BLaER1 treated with 17β-estradiol and CSF1 and Interleukin-3, amounts not matched to agents 10 nM and 100 nM (cell line): ENCODE measurements at regions not wholly inside any gene's neighbourhood (a gene's known extent, or its start where the extent isn't known, plus 50 kb on each side); places are given as distances from the start of the nearest gene placed in this dataset.

Source experiments
- H3K27ac ChIP-seq, 11 experiments: shearing (Covaris generic); formaldehyde crosslinking; 2 replicates each; pipeline ENCODE4 v1.8.1; 2022
- H3K27me3 ChIP-seq, 11 experiments: shearing (Covaris generic); formaldehyde crosslinking; 2 replicates each; pipeline ENCODE4 v1.8.1; 2022
- H3K36me3 ChIP-seq, 11 experiments: shearing (Covaris generic); formaldehyde crosslinking; 2 replicates each; pipeline ENCODE4 v1.8.1; 2022
- H3K4me1 ChIP-seq, 10 experiments: shearing (Covaris generic); formaldehyde crosslinking; 2 replicates each; pipeline ENCODE4 v1.8.1; 2022
- H3K4me2 ChIP-seq, 11 experiments: shearing (Covaris generic); formaldehyde crosslinking; 2 replicates each; pipeline ENCODE4 v1.8.1; 2022
- H3K4me3 ChIP-seq, 10 experiments: shearing (Covaris generic); formaldehyde crosslinking; 2 replicates each; pipeline ENCODE4 v1.8.1; 2022
- H3K9ac ChIP-seq, 11 experiments: shearing (Covaris generic); formaldehyde crosslinking; 2 replicates each; pipeline ENCODE4 v1.8.1; 2022
- H3K9me3 ChIP-seq, 11 experiments: shearing (Covaris generic); formaldehyde crosslinking; replicated peaks in 1 of 11; 2 replicates each; pipeline ENCODE4 v1.8.1; 2022
- H4K20me1 ChIP-seq, 11 experiments: shearing (Covaris generic); formaldehyde crosslinking; 2 replicates each; pipeline ENCODE4 v1.8.1; 2022
- Cebpa-rat ChIP-seq, 11 experiments: shearing (Covaris generic); IDR thresholded peaks; 2 replicates each; pipeline ENCODE4 v1.8.1; 2022

DNA sequence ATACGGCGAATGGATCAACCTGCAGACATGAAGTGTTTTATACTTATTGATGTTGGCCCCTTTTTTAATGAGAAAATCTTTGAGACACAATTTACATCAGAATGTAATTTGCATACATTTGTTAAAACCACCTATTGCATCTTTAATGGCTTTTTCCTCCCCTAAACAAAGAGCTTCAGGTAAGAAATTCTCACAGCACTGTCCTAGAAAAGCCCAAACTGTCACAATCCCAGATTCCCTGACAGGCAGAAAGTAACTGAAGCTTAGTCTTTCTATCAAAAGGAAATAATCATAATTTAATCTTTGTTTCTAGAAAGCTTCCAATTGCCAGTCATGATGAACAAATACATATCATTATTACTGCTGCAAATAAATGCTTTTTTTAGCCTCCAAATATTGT lies 407.9 kb downstream of the TMA16 start:
- no peak overlapping the region for H3K9ac ChIP-seq
- H3K27me3 ChIP-seq = no peaks in the 10 kb centered on the region
- H3K36me3 ChIP-seq = no peaks in the 10 kb centered on the region
- no peaks in the 10 kb centered on the region for H3K4me1 ChIP-seq
- H3K9me3 ChIP-seq = 0 out of 22 replicates have a peak, but pooled peaks cover 0 to 6% (median 0%) of the 10 kb centered on the region in 11 experiments
- H3K4me2 ChIP-seq = no peak overlapping the region
- no peaks in the 10 kb centered on the region for H4K20me1 ChIP-seq
- no peak overlapping the region for H3K27ac ChIP-seq
- TF ChIP-seq Cebpa-rat (IDR thresholded peaks at IDR 0.05) = no peak
- H3K4me3 ChIP-seq = no peak overlapping the region

- Histone ChIP-seq H3K9me3 (no peaks in the 10 kb centered on the region), H3K27me3 (no peaks in the 10 kb centered on the region), H3K4me3 (no peak overlapping the region), H3K36me3 (no peaks in the 10 kb centered on the region), H3K4me1 (no peaks in the 10 kb centered on the region), H4K20me1 (no peaks in the 10 kb centered on the region), H3K4me2 (no peak overlapping the region), H3K27ac (no peak overlapping the region), H3K9ac (no peak overlapping the region)
- no peak for TF ChIP-seq Cebpa-rat (IDR thresholded peaks at IDR 0.05)
Measured at GRCh38 chr4:163911891-163912290, 417.4 kb downstream of the TMA16 start.

DNA sequence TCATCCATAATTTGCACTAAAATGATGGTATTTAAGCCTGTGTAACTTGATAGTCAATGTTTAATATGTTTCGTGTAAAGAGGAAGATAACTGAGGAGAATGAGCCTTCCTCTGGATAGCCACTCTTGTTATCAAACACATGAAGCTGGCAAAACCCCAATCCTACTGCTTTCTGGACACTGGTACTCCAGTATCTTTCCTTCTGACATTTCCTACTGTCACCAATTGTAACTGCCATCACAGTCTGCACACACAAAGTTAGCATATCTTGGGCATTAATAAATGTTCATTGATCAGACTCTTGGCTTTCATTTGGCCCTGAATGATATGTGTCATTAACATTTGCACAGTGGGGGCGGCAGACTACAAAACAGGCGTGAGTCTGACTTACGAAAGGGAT lies 419.1 kb downstream of the TMA16 start:
- no peak overlapping the region for H3K27ac ChIP-seq

DNA sequence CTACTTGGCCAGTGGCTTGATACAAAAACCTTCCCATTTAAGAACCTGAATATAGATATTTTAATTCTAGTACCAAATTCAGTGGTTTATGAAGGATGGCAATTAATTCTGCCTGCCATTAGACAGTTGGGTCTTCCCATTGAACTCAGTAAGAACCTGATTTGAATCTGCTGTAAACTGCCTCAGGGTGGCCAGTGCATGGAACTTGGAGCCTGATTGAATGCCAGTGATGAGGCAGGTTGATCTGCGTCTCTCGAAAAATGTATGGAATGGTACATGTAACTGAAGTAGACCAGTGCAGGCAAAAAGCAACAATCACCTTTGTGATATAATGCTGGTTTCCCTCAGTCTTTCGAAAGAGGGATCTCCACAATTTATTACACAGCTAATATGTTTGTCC lies 421.4 kb downstream of the TMA16 start:
- H3K27ac ChIP-seq = no peak overlapping the region
- no peaks in the 10 kb centered on the region for H3K27me3 ChIP-seq
- H3K36me3 ChIP-seq = no peaks in the 10 kb centered on the region
- H3K4me3 ChIP-seq = no peak overlapping the region
- no peaks in the 10 kb centered on the region for H3K4me1 ChIP-seq
- H3K9me3 ChIP-seq = no peaks in the 10 kb centered on the region
- TF ChIP-seq Cebpa-rat (IDR thresholded peaks at IDR 0.05) = no peak
- H3K9ac ChIP-seq = no peak overlapping the region
- H4K20me1 ChIP-seq = no peaks in the 10 kb centered on the region
- no peak overlapping the region for H3K4me2 ChIP-seq

More for the DNA sequence above, 419.1 kb downstream of the TMA16 start:
- Histone ChIP-seq H3K27me3 (no peaks in the 10 kb centered on the region), H3K4me1 (no peaks in the 10 kb centered on the region), H3K4me3 (no peak overlapping the region), H4K20me1 (no peaks in the 10 kb centered on the region), H3K36me3 (no peaks in the 10 kb centered on the region), H3K4me2 (no peak overlapping the region), H3K9me3 (no peaks in the 10 kb centered on the region), H3K9ac (no peak overlapping the region)
- TF ChIP-seq Cebpa-rat (IDR thresholded peaks at IDR 0.05) = no peak

GRCh38 chr4:163920426-163920825 lies 425.9 kb downstream of the TMA16 start:
- TF ChIP-seq Cebpa-rat (IDR thresholded peaks at IDR 0.05) = no peak
- H4K20me1 ChIP-seq = no peaks in the 10 kb centered on the region

GRCh38 chr4:163922302-163922701 lies 427.8 kb downstream of the TMA16 start:
- Histone ChIP-seq H3K9me3 (no peaks in the 10 kb centered on the region), H3K4me2 (no peak overlapping the region), H3K4me1 (no peaks in the 10 kb centered on the region), H4K20me1 (no peaks in the 10 kb centered on the region), H3K27me3 (no peaks in the 10 kb centered on the region), H3K4me3 (no peak overlapping the region), H3K27ac (no peak overlapping the region), H3K9ac (no peak overlapping the region), H3K36me3 (no peaks in the 10 kb centered on the region)
- no peak for TF ChIP-seq Cebpa-rat (IDR thresholded peaks at IDR 0.05)

More at GRCh38 chr4:163920426-163920825, 425.9 kb downstream of the TMA16 start:
- no peak overlapping the region for H3K4me3 ChIP-seq
- no peaks in the 10 kb centered on the region for H3K27me3 ChIP-seq
- H3K9ac ChIP-seq = no peak overlapping the region
- no peaks in the 10 kb centered on the region for H3K9me3 ChIP-seq
- no peaks in the 10 kb centered on the region for H3K36me3 ChIP-seq
- H3K4me2 ChIP-seq = no peak overlapping the region
- H3K4me1 ChIP-seq = no peaks in the 10 kb centered on the region
- H3K27ac ChIP-seq = no peak overlapping the region

- no peaks in the 10 kb centered on the region for H4K20me1 ChIP-seq
- no peak overlapping the region for H3K9ac ChIP-seq
- no peak overlapping the region for H3K4me2 ChIP-seq
- H3K4me3 ChIP-seq = no peak overlapping the region
- no peaks in the 10 kb centered on the region for H3K9me3 ChIP-seq
- H3K4me1 ChIP-seq = no peaks in the 10 kb centered on the region
- H3K27ac ChIP-seq = no peak overlapping the region
- H3K36me3 ChIP-seq = no peaks in the 10 kb centered on the region
- TF ChIP-seq Cebpa-rat (IDR thresholded peaks at IDR 0.05) = no peak
- H3K27me3 ChIP-seq = no peaks in the 10 kb centered on the region
Measured at GRCh38 chr4:163923092-163923491, 428.6 kb downstream of the TMA16 start.

- no peaks in the 10 kb centered on the region for H3K36me3 ChIP-seq
- TF ChIP-seq Cebpa-rat (IDR thresholded peaks at IDR 0.05) = no peak
- no peaks in the 10 kb centered on the region for H3K27me3 ChIP-seq
- H3K4me2 ChIP-seq = no peak overlapping the region
- no peak overlapping the region for H3K9ac ChIP-seq
- no peak overlapping the region for H3K4me3 ChIP-seq
- H3K27ac ChIP-seq = no peak overlapping the region
- no peaks in the 10 kb centered on the region for H4K20me1 ChIP-seq
- no peaks in the 10 kb centered on the region for H3K9me3 ChIP-seq
- no peaks in the 10 kb centered on the region for H3K4me1 ChIP-seq
Measured at GRCh38 chr4:163930086-163930485, 435.6 kb downstream of the TMA16 start.

DNA sequence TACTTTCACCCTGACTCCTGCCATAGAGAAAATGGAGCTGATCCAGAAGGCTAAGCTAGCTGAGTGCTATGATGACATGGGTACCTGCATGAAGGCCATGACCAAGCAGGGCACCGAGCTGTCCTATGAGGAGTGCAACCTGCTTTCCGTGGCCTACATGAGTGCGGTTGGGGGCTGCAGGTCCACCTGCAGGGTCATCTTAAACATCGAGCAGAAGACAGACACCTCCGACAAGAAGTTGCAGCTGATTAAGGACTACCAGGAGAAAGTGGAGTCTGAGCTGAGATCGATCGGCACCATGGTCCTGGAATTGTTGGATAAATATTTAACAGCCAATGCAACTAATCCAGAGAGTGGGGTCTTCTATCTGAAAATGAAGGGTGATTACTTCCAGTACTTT lies 438.0 kb downstream of the TMA16 start:
- Histone ChIP-seq H3K27ac (no peak overlapping the region), H3K27me3 (no peaks in the 10 kb centered on the region), H3K9me3 (no peaks in the 10 kb centered on the region), H3K9ac (no peak overlapping the region), H3K4me3 (no peak overlapping the region), H3K4me1 (no peaks in the 10 kb centered on the region), H4K20me1 (no peaks in the 10 kb centered on the region), H3K36me3 (no peaks in the 10 kb centered on the region), H3K4me2 (no peak overlapping the region)
- TF ChIP-seq Cebpa-rat (IDR thresholded peaks at IDR 0.05) = no peak

GRCh38 chr4:163939597-163939996 lies 445.1 kb downstream of the TMA16 start:
- H3K4me3 ChIP-seq = no peak overlapping the region

More at GRCh38 chr4:163939597-163939996, 445.1 kb downstream of the TMA16 start:
- H3K27me3 ChIP-seq = no peaks in the 10 kb centered on the region
- H3K4me1 ChIP-seq = no peaks in the 10 kb centered on the region
- no peak for TF ChIP-seq Cebpa-rat (IDR thresholded peaks at IDR 0.05)
- peaks cover 0 to 10% (median 0%) of the 10 kb centered on the region in 11 experiments; a peak in 2 of 22 replicates for H3K9me3 ChIP-seq
- no peaks in the 10 kb centered on the region for H3K36me3 ChIP-seq
- H3K4me2 ChIP-seq = no peak overlapping the region
- no peak overlapping the region for H3K27ac ChIP-seq
- no peak overlapping the region for H3K9ac ChIP-seq
- no peaks in the 10 kb centered on the region for H4K20me1 ChIP-seq
